SH-SY5Y (cell line): ENCODE measurements at regions not wholly inside any gene's neighbourhood (a gene's known extent, or its start where the extent isn't known, plus 50 kb on each side); places are given as distances from the start of the nearest gene placed in this dataset.

Experiments
- GATA2 ChIP-seq: IDR thresholded peaks from 2 replicates; pipeline ENCODE4 v1.6.1; 2011; ENCODE audit warnings: mild to moderate bottlenecking, low read depth, low read length
- GATA3 ChIP-seq: IDR thresholded peaks from 2 replicates; pipeline ENCODE4 v1.6.1; 2011; ENCODE audit warnings: low read depth, mild to moderate bottlenecking, low read length, moderate library complexity

GRCh38 chrX:113973706-113974105 is 610.2 kb upstream of the HTR2C start:
- TF ChIP-seq GATA2: no peak
- TF ChIP-seq GATA3: no peak
